Occipital lobe (tissue), 2 donors: ENCODE measurements at regions not wholly inside any gene's neighbourhood (a gene's known extent, or its start where the extent isn't known, plus 50 kb on each side); places are given as distances from the start of the nearest gene placed in this dataset. TPM values are rescaled to one million over a fixed set of nuclear protein-coding genes. Genes with fewer than 3 reads are reported as not detected.
"Not testable (repeated sequence)": the region's sequence is repeated elsewhere in the genome, so short reads cannot be mapped to it uniquely, and the experiment has no call there.

Experiments
- DNase-seq: peaks from one replicate; lab custom pipeline; 2025; lab: John Stamatoyannopoulos, UW
- small RNA-seq: library from RNA; depleted of rRNA; stranded (forward); fragments of <200 nt; gene quantifications from one replicate; pipeline ENCODE3, GENCODE V24; 2014

DNA sequence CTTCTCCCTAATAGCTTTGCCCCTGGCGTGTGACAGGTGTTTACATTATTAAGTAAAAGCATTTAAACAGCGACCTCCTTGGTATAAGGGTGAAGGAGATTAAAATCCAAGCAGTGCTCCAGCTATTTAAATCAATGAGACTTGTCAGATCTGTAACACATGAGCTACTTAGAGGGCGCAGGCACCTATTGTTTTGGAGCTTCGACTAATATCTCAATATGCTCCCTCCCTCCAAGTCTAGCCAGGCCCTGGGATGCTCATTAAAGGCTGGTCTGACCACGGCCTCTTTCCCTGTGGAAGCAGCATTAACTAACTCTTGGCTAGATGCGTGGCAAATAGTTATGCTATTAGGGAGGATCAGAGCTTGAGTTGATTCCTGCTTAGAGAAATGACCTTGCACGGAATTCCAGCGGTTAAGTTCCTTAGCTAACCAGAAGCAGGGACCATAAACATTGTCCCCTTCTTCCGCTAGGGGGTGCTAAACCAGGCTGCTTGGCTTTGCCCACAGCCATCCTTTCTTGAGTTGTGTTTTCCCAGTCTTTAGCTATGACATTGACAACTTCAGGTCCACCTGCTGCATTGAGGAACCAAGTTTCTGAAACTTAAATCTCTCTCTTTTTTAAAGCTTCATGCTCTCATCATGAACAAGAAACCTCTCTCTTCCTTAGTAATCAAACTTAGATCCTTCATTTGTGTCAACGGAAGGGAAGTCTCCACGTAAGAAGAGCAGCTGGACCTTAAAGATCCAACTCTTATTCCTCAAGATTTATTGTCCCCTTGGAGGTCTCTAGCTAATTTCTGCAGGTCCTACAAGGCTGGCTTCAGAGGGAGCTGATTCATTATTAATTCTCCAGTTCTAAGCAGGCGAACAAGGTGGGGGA, 80.7 kb upstream of the IGFBP7 start:
- DNase-seq = no peak

DNA sequence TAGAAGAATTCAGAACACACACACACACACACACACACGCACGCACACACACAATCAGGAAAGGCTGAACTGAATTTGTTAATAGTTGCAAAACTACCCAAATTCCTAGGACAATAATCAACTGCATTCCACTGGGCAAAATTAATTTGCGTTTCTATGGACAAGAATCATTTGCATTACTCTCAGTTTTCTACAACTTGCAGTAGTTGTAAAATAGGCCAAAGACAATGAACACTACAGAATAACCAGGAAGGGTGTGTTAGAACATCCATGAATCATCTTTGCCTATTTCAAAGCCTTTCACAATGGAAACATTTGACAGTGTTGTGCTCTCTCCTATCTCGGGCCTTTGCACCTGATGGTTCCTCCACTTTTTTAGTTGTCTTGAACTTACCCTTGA, 77.1 kb upstream of the IGFBP7 start:
- no peak for DNase-seq

- DNase-seq = peak; percentile 48
These were observed 74.3 kb upstream of the IGFBP7 start for GRCh38 chr4:57184378-57185029.

GRCh38 chr4:57182132-57182874, 72.1 kb upstream of the IGFBP7 start:
- peak; percentile 71 for DNase-seq

DNA sequence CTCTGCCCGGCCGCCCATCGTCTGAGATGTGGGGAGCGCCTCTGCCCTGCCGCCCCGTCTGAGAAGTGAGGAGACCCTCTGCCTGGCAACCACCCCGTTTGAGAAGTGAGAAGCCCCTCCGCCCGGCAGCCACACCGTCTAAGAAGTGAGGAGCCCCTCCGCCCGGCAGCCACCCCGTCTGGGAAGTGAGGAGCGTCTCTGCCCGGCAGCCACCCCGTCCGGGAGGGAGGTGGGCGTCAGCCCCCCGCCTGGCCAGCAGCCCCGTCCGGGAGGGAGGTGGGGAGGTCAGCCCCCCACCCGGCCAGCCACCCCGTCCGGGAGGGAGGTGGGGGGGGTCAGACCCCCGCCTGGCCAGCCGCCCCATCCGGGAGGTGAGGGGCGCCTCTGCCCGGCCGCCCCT, 63.0 kb upstream of the IGFBP7 start:
- not testable (repeated sequence) for DNase-seq

- no peak for DNase-seq
These were observed 61.9 kb upstream of the IGFBP7 start for GRCh38 chr4:57172065-57172464.

DNA sequence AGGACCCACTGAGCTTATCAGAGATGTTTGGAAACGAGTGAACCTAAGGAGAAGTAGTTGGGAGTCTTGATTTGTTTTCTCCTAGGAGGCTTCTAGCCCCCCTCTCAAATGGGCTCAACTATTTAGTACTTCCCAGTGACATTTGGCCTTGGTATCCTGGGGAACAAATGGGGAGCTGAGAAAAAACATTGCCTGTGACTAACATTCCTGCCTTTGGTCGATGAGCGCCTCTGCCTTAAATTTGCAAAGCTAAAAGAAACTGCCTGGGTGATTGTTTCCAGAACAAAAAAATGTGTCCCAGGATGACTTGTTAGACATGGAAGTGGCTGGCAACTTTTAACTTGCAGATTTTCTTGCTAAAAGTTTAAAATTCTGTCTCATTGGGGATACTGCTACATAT, 58.8 kb upstream of the IGFBP7 start:
- DNase-seq = no peak

DNA sequence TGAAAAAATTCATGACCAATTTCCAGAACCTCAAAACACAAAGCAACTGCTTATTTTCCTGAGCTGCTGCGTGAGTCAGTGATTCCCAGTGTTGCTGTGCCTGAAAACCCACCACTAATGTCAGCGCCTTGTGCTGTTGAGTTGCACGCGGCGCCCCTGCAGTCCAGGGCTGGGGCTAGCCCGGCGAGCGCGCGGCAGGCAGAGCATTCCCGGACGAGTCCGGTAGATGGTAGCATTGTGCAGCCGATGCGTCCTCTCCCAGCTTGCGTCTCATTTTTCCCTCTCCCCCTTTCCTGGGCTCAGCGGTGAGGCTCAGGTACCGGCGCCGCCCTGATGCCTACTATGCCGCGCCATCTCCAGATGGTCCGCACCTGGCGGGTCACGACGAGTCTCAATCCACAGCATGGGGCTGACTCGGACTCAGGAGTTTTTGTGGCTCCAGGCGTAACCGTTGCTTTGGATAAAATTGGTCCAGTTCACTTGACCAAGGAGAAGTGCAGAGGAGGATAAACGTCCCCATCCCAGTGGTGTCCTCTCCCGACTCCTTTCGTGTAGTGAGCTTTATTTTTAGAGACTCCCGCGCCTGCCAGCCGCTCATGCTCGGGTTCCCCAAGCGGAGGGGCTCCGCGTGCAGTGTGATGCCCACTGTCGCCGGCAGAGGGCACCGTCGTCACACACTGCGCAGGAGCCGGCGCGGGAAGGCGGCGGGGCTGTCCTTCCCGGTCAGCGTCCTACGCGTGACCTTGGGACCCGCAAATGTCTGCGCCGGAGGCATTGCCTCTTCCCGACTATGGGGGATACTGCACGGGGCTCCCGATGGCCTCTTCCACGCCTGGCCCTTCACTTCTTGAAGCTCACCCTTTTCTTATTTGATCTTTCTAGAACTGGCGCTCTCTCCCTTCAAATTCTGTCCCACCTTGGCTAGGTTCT, 53.6 kb upstream of the IGFBP7 start:
- peak; percentile 77 for DNase-seq

- no peak for DNase-seq
These were observed 52.4 kb upstream of the IGFBP7 start for GRCh38 chr4:57162499-57163019.

Small RNAs in the stretch of these regions (small RNA-seq; reads per million reads assigned to genes)
- not detected for gene SRIP1
